Upper lobe of right lung (tissue), 1 donor: ENCODE measurements at regions not wholly inside any gene's neighbourhood (a gene's known extent, or its start where the extent isn't known, plus 50 kb on each side); places are given as distances from the start of the nearest gene placed in this dataset.

Source experiments
- ATAC-seq: fragments of 200-7000 bp; cut with Tn5 transposase; one replicate; pipeline ENCODE4 v1.9.1; 2020; ENCODE audit warnings: mild to moderate bottlenecking, moderate library complexity
- DNase-seq: peaks from one replicate; pipeline ENCODE4 v3.0.0-alpha.2; 2020
- H3K27ac ChIP-seq: fragments of 200-600 bp; one replicate; pipeline ENCODE4 v1.8.0; 2022
- H3K27me3 ChIP-seq: fragments of 200-600 bp; one replicate; pipeline ENCODE4 v1.8.0; 2022; ENCODE audit warnings: mild to moderate bottlenecking
- H3K36me3 ChIP-seq: fragments of 200-600 bp; one replicate; pipeline ENCODE4 v1.8.0; 2022
- H3K4me1 ChIP-seq: fragments of 200-600 bp; one replicate; pipeline ENCODE4 v1.8.0; 2022
- H3K4me3 ChIP-seq: fragments of 200-600 bp; one replicate; pipeline ENCODE4 v1.8.0; 2022; ENCODE audit warnings: mild to moderate bottlenecking
- H3K9me3 ChIP-seq: fragments of 200-600 bp; one replicate; pipeline ENCODE4 v1.8.0; 2022
- intact Hi-C: fragments of 100-400 bp; cut with DNase I; formaldehyde crosslinking; loops from one replicate; pipeline ENCODE4 v1.11.0; 2022
- TF ChIP-seq, protein P1 (sequence below): fragments of 200-600 bp; IDR thresholded peaks from one replicate; pipeline ENCODE4 v1.8.0; 2022; ENCODE audit warnings: antibody characterized with exemption
- donor health status: DM: no; HTN: yes; CAD: no; lungs with severe emphysema.

DNA sequence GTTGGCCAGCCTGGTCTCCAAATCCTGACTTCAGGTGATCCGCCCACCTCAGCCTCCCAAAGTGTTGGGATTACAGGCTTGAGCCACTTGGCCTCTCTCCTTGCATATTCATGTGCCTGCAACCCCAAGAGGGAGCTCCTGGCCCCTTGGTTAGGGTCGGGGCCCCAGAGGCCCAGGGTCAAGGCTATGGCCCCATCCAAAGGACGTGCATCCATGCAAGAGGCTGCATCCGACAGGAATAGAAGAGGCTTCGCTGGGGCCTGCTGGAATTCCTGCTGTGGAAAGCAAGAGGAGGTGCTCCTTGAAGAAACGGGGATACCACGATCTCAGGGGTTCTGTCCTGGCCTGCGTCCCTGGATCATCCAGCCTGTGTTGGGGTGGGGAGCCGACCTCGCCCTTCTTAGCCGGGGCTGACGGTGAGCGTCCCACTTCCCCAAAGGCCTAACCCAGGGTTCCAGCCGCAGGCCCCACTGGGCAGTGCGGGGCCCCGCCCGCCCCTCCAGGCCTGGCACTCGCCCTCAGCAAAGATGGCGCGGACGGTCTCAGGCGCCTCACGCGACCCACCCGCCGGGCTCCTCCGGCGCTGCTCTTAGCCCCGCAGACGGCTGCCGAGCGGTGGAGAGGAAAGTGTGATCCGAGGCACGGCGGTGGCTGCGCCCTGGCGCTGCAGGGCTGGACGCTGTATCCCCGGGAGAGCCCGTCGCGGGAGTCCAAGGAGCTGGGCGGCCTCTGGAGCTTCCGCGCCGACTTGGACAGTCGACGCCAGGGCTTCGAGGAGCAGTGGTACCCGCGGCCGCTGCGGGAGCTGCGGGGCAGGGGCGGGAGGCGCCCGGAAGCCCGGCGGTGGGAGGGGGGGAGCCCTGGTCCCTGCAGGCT lies 54.7 kb downstream of the ZNF727 start:
- Histone ChIP-seq H3K27me3 (no peaks in the 10 kb centered on the region), H3K36me3 (no peaks in the 10 kb centered on the region), H3K4me3 (no peak overlapping the region), H3K9me3 (peaks cover 25% of the 10 kb centered on the region), H3K27ac (no peak overlapping the region), H3K4me1 (no peaks in the 10 kb centered on the region)
- intact Hi-C loops, result no loop called here
- TF ChIP-seq, protein P1, sequence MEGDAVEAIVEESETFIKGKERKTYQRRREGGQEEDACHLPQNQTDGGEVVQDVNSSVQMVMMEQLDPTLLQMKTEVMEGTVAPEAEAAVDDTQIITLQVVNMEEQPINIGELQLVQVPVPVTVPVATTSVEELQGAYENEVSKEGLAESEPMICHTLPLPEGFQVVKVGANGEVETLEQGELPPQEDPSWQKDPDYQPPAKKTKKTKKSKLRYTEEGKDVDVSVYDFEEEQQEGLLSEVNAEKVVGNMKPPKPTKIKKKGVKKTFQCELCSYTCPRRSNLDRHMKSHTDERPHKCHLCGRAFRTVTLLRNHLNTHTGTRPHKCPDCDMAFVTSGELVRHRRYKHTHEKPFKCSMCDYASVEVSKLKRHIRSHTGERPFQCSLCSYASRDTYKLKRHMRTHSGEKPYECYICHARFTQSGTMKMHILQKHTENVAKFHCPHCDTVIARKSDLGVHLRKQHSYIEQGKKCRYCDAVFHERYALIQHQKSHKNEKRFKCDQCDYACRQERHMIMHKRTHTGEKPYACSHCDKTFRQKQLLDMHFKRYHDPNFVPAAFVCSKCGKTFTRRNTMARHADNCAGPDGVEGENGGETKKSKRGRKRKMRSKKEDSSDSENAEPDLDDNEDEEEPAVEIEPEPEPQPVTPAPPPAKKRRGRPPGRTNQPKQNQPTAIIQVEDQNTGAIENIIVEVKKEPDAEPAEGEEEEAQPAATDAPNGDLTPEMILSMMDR, result no peak
- DNase-seq (peak; percentile 59), ATAC-seq (peak; percentile 15)

DNA sequence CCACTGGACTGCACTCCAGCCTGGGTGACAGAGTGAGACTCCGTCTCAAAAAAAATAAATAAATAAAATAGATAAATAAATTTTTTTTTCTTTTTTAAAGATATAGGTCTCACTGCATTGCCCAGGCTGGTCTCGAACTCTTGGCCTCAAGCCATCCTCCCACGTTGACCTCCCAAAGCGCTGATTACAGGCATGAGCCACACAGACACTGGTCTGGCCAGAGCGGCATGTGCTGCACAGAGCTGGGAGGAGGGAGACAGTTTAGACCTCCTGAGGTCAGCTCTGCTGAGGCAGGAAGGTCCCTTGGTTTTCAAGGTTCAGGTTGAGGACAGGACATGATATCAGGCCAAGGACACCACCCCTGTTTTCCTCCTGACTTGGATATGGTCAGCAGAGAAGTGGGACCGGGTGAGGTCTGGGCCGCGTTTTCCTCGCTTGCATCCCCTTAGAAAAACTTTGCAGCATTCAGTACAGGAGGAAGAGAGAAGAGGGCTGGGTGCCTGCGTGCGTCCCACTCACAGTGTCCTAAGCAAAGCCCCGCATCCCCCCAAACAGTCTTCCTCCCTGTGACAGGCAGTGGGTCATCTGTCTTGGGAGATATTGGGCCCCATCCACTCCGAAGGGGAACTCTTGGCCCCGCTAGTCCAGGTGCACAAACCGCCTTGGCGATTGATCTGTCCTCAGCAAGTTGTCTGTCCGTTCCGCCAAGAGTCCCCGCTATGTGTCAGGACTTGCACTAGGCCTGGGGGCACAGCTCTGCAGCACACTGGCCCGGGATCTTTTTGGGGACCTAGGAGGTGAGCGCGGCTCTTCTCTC lies 56.1 kb downstream of the ZNF727 start:
- Histone ChIP-seq H3K4me3 (no peak overlapping the region), H3K36me3 (no peaks in the 10 kb centered on the region), H3K27me3 (no peaks in the 10 kb centered on the region), H3K9me3 (peaks cover 15% of the 10 kb centered on the region), H3K27ac (no peak overlapping the region), H3K4me1 (no peaks in the 10 kb centered on the region)
- intact Hi-C loops, result no loop called here
- ATAC-seq (no peak), DNase-seq (peak; percentile 18)
- TF ChIP-seq, protein P1, result no peak

DNA sequence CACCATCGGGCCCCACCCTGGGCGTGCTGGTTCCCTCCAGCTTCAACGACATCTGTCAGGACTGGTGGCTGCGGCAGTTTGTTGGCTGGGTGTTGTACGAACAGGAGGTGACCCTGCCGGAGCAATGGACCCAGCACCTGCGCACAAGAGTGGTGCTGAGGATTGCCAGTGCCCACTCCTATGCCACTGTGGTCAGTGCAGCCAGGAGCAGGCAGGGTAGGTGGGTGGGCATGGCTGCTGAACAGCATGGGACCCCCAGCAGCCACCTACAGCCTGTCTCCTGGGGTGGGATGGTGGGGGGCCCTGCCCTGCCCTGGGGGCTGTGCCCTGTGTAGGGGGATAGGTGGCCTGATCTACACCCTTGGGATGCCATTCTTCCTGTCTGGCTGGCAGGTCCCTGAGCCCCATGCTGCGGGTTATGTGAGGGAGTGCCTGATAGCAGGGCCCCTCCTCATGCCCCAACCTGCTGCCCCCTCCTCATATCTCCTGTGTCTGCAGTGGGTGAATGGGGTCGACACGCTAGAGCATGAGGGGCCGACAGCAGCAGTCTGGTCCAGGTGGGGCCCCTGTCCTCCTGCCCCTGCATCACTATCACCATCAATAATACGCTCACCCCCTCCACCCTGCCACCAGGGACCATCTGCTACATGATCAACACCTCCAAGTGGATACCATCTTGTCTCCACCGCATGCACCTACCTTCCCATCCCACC lies 56.9 kb downstream of the ZNF727 start:
- TF ChIP-seq, protein P1, result no peak
- peak; percentile 30 for ATAC-seq
- Histone ChIP-seq H3K27ac (no peak overlapping the region), H3K27me3 (no peaks in the 10 kb centered on the region), H3K4me3 (no peak overlapping the region), H3K4me1 (no peaks in the 10 kb centered on the region), H3K36me3 (no peaks in the 10 kb centered on the region), H3K9me3 (peaks cover 15% of the 10 kb centered on the region)
- peak; percentile 52 for DNase-seq
- intact Hi-C loops, result no loop called here

DNA sequence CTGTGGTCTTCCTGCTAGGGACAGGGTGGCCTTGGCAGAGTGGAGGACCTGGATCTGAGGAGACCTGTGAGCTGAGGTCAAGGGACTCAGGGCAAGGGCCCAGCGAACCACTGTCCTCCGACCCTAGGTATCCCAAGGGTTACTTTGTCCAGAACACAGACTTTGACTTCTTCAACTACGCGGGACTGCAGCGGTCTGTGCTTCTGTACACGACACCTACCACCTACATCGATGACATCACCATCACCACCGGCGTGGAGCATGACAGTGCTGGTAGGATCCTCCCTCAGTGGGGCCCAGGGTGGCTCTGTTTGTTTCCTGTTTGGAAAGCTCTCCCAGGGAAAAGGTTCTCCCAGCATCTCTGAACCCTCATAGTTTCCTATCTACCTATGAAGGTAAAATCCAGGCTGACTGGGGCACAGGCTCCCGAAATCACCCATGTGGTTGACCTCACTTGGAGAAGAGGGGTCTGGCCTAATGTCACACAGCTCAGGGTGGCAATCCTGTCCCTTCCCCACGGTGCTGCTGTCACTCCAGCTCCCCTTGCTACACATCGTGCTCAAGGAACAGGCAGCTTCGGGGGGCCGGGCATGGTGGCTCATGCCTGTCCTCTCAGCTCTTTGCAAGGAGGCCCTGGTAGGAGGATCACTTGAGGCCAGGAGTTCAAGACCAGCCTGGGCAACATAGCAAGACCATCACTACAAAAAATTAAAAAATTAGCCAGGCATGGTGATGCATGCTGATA lies 57.6 kb downstream of the ZNF727 start:
- DNase-seq (peak; percentile 26), ATAC-seq (no peak)
- TF ChIP-seq, protein P1, result no peak
- intact Hi-C loops, result no loop called here
- Histone ChIP-seq H3K4me3 (no peak overlapping the region), H3K27me3 (no peaks in the 10 kb centered on the region), H3K36me3 (no peaks in the 10 kb centered on the region), H3K4me1 (no peaks in the 10 kb centered on the region), H3K9me3 (peaks cover 15% of the 10 kb centered on the region), H3K27ac (no peak overlapping the region)

DNA sequence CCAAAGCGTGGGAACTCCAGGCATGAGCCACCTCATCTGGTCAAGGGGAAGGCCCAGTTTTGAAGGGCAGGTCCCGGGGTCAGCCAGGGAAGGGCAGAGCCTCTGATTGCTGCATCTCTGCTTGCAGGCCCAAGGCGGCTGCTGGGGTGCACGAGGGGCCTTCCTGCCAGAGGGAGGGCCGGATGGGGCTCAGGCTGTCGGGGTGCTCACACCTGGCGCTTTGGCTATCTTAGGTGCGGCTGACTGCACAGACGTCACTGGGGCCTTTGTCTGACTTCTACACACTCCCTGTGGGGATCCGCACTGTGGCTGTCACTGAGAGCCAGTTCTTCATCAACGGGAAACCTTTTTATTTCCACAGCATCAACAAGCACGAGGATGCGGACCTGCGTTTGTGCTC lies 68.7 kb downstream of the ZNF727 start:
- ATAC-seq (no peak), DNase-seq (no peak)
- Histone ChIP-seq H3K4me3 (no peak overlapping the region), H3K4me1 (no peaks in the 10 kb centered on the region), H3K9me3 (no peaks in the 10 kb centered on the region), H3K27ac (no peak overlapping the region), H3K36me3 (no peaks in the 10 kb centered on the region), H3K27me3 (no peaks in the 10 kb centered on the region)
- TF ChIP-seq, protein P1, result no peak
- intact Hi-C loops, result no loop called here
